ENCODE measurements at regions not wholly inside any gene's neighbourhood (a gene's known extent, or its start where the extent isn't known, plus 50 kb on each side); places are given as distances from the start of the nearest gene placed in this dataset.

- no peak for TF ChIP-seq EZH2 (IDR thresholded peaks at IDR 0.05; ENCODE audit: borderline replicate concordance)
- no peak for TF ChIP-seq EZH2phosphoT487 (IDR thresholded peaks at IDR 0.05; ENCODE audit: low read depth, severe bottlenecking, unreplicated experiment)
Measured at GRCh38 chr4:187215438-187215837, 491.8 kb upstream of the FAT1 start.

Measured in hepatocyte (in vitro differentiated cells).